H1 (cell line): ENCODE measurements at regions not wholly inside any gene's neighbourhood (a gene's known extent, or its start where the extent isn't known, plus 50 kb on each side); places are given as distances from the start of the nearest gene placed in this dataset.

Experiments used
- CTCF ChIA-PET: fragments of 300-600 bp; sonication (Branson Sonifier 250); formaldehyde crosslinking; loops from one replicate; lab custom pipeline; 2021; ENCODE audit not compliant: partially characterized antibody; lab: Charles Lee
- POLR2A ChIA-PET: fragments of 300-600 bp; sonication (Branson Sonifier 250); formaldehyde crosslinking; loops from one replicate; lab custom pipeline; 2021; ENCODE audit warnings: inconsistent platforms; ENCODE audit not compliant: partially characterized antibody; lab: Charles Lee
- DNase-seq, 2 experiments: peaks; one replicate each; pipeline versions ENCODE4 v3.0.0 to v3.0.0-alpha.2; 2010 to 2022; ENCODE audit warnings: low spot score in 2 of 2, low read depth in 1 of 2, mixed read lengths in 1 of 2
- FAIRE-seq: peaks from 2 replicates; lab custom pipeline; 2011; peaks lifted over from hg19 to GRCh38; lab: Jason Lieb, UNC
- H2AFZ ChIP-seq: 2 replicates; pipeline ENCODE4 v1.8.1; 2012; ENCODE audit warnings: low read length, inconsistent platforms
- H2AK5ac ChIP-seq: 2 replicates; pipeline ENCODE4 v1.6.1; 2013; ENCODE audit warnings: low read depth, low read length
- H2BK120ac ChIP-seq: replicated peaks from 2 replicates; pipeline ENCODE3; 2013; ENCODE audit warnings: low read depth, low read length, inconsistent platforms
- H2BK12ac ChIP-seq: 2 replicates; pipeline ENCODE4 v1.6.1; 2013; ENCODE audit warnings: low read depth, low read length
- H2BK15ac ChIP-seq: 2 replicates; pipeline ENCODE4 v1.6.1; 2013; ENCODE audit warnings: low read length
- H2BK20ac ChIP-seq: 2 replicates; pipeline ENCODE4 v1.6.1; 2013; ENCODE audit warnings: low read length
- H2BK5ac ChIP-seq: 2 replicates; pipeline ENCODE4 v1.6.1; 2013; ENCODE audit warnings: low read depth, low read length
- H3K14ac ChIP-seq: 2 replicates; pipeline ENCODE4 v1.6.1; 2013; ENCODE audit warnings: inconsistent platforms; ENCODE audit not compliant: insufficient read length
- H3K18ac ChIP-seq: 2 replicates; pipeline ENCODE4 v1.6.1; 2013; ENCODE audit warnings: low read length; ENCODE audit errors: extremely low read depth
- H3K23ac ChIP-seq: 2 replicates; pipeline ENCODE4 v1.6.1; 2013; ENCODE audit warnings: inconsistent platforms; ENCODE audit not compliant: insufficient read length
- H3K23me2 ChIP-seq: 2 replicates; pipeline ENCODE4 v1.6.1; 2013; ENCODE audit warnings: low read depth, low read length
- H3K27ac ChIP-seq: 2 replicates; pipeline ENCODE4 v1.6.1; 2011; ENCODE audit warnings: low read depth, low read length, inconsistent platforms
- H3K27me3 ChIP-seq, 4 experiments: replicated peaks in 1 of 4; 1 replicate in 1 of 4; 2 replicates in 3 of 4; pipeline versions ENCODE4 v1.6.1 to v1.8.1; 2011 to 2013; ENCODE audit warnings: low read length in 3 of 4, mild to moderate bottlenecking in 3 of 4, inconsistent platforms in 2 of 4, mixed read lengths in 2 of 4, moderate library complexity in 1 of 4; ENCODE audit not compliant: control insufficient read depth in 3 of 4, insufficient read depth in 3 of 4; ENCODE audit errors: extremely low read depth in 1 of 4
- H3K36me3 ChIP-seq, 4 experiments: 2 replicates each; pipeline versions ENCODE4 v1.6.1 to v1.8.1; 2011 to 2013; ENCODE audit warnings: mild to moderate bottlenecking in 4 of 4, low read length in 3 of 4, moderate library complexity in 2 of 4, control low read depth in 1 of 4, inconsistent platforms in 1 of 4; ENCODE audit not compliant: insufficient read depth in 4 of 4, control insufficient read depth in 2 of 4
- H3K4ac ChIP-seq: replicated peaks from 2 replicates; pipeline ENCODE3; 2013; ENCODE audit warnings: low read length, low read depth, mixed read lengths, inconsistent platforms; ENCODE audit not compliant: insufficient read length
- H3K4me1 ChIP-seq, 4 experiments: replicated peaks in 1 of 4; 1 replicate in 1 of 4; 2 replicates in 3 of 4; pipeline versions ENCODE4 v1.6.1 to v1.8.1; 2011 to 2013; ENCODE audit warnings: low read length in 3 of 4, inconsistent platforms in 2 of 4, mixed read lengths in 1 of 4; ENCODE audit not compliant: insufficient read depth in 4 of 4, control insufficient read depth in 3 of 4
- H3K4me2 ChIP-seq, 2 experiments: 2 replicates each; pipeline versions ENCODE4 v1.6.1 to v1.8.1; 2011 to 2013; ENCODE audit warnings: low read depth in 2 of 2, low read length in 2 of 2, control low read depth in 1 of 2, inconsistent platforms in 1 of 2, mild to moderate bottlenecking in 1 of 2; ENCODE audit not compliant: insufficient read depth in 1 of 2
- H3K4me3 ChIP-seq, 4 experiments: fragments of 200-600, 300-600 bp in 1 of 4; sonication (generic), shearing (Covaris generic), sonication (Bioruptor Twin) in 1 of 4; 2 replicates each; pipeline versions ENCODE4 v1.5.1 to v1.8.1; 2011 to 2016; ENCODE audit warnings: low read length in 4 of 4, low read depth in 3 of 4, control low read depth in 2 of 4, inconsistent platforms in 2 of 4, mild to moderate bottlenecking in 2 of 4, mixed read lengths in 1 of 4, moderate library complexity in 1 of 4; ENCODE audit not compliant: insufficient read depth in 2 of 4; ENCODE audit errors: extremely low read depth in 1 of 4
- H3K56ac ChIP-seq: replicated peaks from 2 replicates; pipeline ENCODE3; 2013; ENCODE audit warnings: low read depth, mild to moderate bottlenecking, mixed read lengths, low read length, inconsistent platforms; ENCODE audit not compliant: insufficient read length
- H3K79me1 ChIP-seq: 2 replicates; pipeline ENCODE4 v1.6.1; 2013; ENCODE audit warnings: low read depth, low read length, control low read depth
- H3K79me2 ChIP-seq, 2 experiments: 2 replicates each; pipeline versions ENCODE4 v1.6.1 to v1.8.1; 2012 to 2013; ENCODE audit warnings: low read length in 2 of 2, mild to moderate bottlenecking in 2 of 2, inconsistent platforms in 1 of 2; ENCODE audit not compliant: insufficient read depth in 2 of 2, control insufficient read depth in 1 of 2
- H3K9ac ChIP-seq, 4 experiments: replicated peaks in 1 of 4; 1 replicate in 1 of 4; 2 replicates in 3 of 4; pipeline versions ENCODE4 v1.6.1 to v1.8.1; 2011 to 2013; ENCODE audit warnings: low read depth in 3 of 4, low read length in 3 of 4, control low read depth in 2 of 4, mild to moderate bottlenecking in 2 of 4, moderate library complexity in 2 of 4, inconsistent platforms in 1 of 4; ENCODE audit errors: extremely low read depth in 1 of 4
- H3K9me3 ChIP-seq, 2 experiments: 2 replicates each; pipeline versions ENCODE4 v1.6.1 to v1.8.1; 2012 to 2013; ENCODE audit warnings: mild to moderate bottlenecking in 2 of 2, moderate library complexity in 2 of 2, control low read depth in 1 of 2, inconsistent platforms in 1 of 2, low read depth in 1 of 2, low read length in 1 of 2, mixed read lengths in 1 of 2; ENCODE audit not compliant: insufficient read depth in 2 of 2
- H4K20me1 ChIP-seq, 2 experiments: replicated peaks in 1 of 2; 2 replicates each; pipeline versions ENCODE3 to v1.8.1; 2011 to 2013; ENCODE audit warnings: inconsistent platforms in 2 of 2, low read length in 2 of 2, mild to moderate bottlenecking in 1 of 2; ENCODE audit not compliant: insufficient read depth in 2 of 2, control insufficient read depth in 1 of 2
- H4K5ac ChIP-seq: 2 replicates; pipeline ENCODE4 v1.6.1; 2013; ENCODE audit warnings: low read length, low read depth, mixed read lengths, inconsistent platforms; ENCODE audit not compliant: insufficient read length
- H4K8ac ChIP-seq: 2 replicates; pipeline ENCODE4 v1.8.0; 2013; ENCODE audit warnings: mild to moderate bottlenecking, moderate library complexity, low read length, inconsistent platforms; ENCODE audit not compliant: insufficient read depth; ENCODE audit errors: extremely low read depth
- H4K91ac ChIP-seq: replicated peaks from 2 replicates; pipeline ENCODE3; 2013; ENCODE audit warnings: low read length, mixed read lengths, inconsistent platforms; ENCODE audit not compliant: insufficient read length
- BACH1 ChIP-seq: IDR thresholded peaks from 2 replicates; pipeline ENCODE4 v1.6.1; 2012; ENCODE audit warnings: low read length, improper control_type of control experiment
- CBX5 ChIP-seq: fragments of 300-800, 300-1000 bp; sonication (generic); IDR thresholded peaks from 2 replicates; pipeline ENCODE4 v1.7.1; 2016; ENCODE audit warnings: antibody characterized with exemption, low read length, low read depth
- CBX8 ChIP-seq: fragments of 300-800, 300-1000 bp; sonication (generic); IDR thresholded peaks from 2 replicates; pipeline ENCODE4 v1.7.1; 2016; ENCODE audit warnings: low read depth, low read length, borderline replicate concordance
- FOSL1 ChIP-seq: IDR thresholded peaks from 2 replicates; pipeline ENCODE4 v1.6.1; 2011; ENCODE audit warnings: mild to moderate bottlenecking, low read depth, low read length, moderate library complexity; ENCODE audit not compliant: insufficient read depth
- GABPA ChIP-seq: IDR thresholded peaks from 2 replicates; pipeline ENCODE4 v1.6.1; 2011; ENCODE audit warnings: mild to moderate bottlenecking, low read length, moderate library complexity, borderline replicate concordance; ENCODE audit not compliant: insufficient read depth
- KDM1A ChIP-seq: fragments of 200-600, 300-600 bp; sonication (generic); IDR thresholded peaks from 2 replicates; pipeline ENCODE4 v1.7.1; 2016; ENCODE audit warnings: mild to moderate bottlenecking, low read length, borderline replicate concordance
- MAFK ChIP-seq: IDR thresholded peaks from 2 replicates; pipeline ENCODE4 v1.6.1; 2012; ENCODE audit warnings: low read depth, mild to moderate bottlenecking, improper control_type of control experiment, low read length
- NRF1 ChIP-seq: IDR thresholded peaks from 2 replicates; pipeline ENCODE4 v1.6.1; 2011; ENCODE audit warnings: mild to moderate bottlenecking, low read depth, low read length, improper control_type of control experiment
- POLR2AphosphoS5 ChIP-seq: IDR thresholded peaks from 2 replicates; pipeline ENCODE4 v1.6.1; 2011; ENCODE audit warnings: low read depth, low read length
- SUZ12 ChIP-seq: fragments of 200-600 bp; sonication (generic); IDR thresholded peaks from 2 replicates; pipeline ENCODE4 v1.6.1; 2012; ENCODE audit warnings: mild to moderate bottlenecking, inconsistent platforms, low read length, moderate library complexity, mixed read lengths
- TAF1 ChIP-seq: IDR thresholded peaks from 2 replicates; pipeline ENCODE4 v1.6.1; 2011; ENCODE audit warnings: mild to moderate bottlenecking, low read depth, low read length
- WGBS, 2 experiments: shearing (Covaris generic) in 1 of 2; methylation state at CpG; one replicate each; pipeline versions ENCODE4 v1.1.6 to v1.1.7; 2013 to 2015; ENCODE audit warnings: low lambda C conversion rate in 2 of 2, mixed read lengths in 2 of 2, inconsistent platforms in 1 of 2, low coverage in 1 of 2, missing lambda C conversion rate in 1 of 2; ENCODE audit not compliant: insufficient replicate concordance in 2 of 2, insufficient coverage in 1 of 2, insufficient read length in 1 of 2; ENCODE audit errors: extremely low coverage in 1 of 2, missing lambda C conversion rate in 1 of 2; 5-methylcytosine and 5-hydroxymethylcytosine counted together
- TF ChIP-seq, protein P1 (sequence below): IDR thresholded peaks from 2 replicates; pipeline ENCODE4 v1.6.1; 2012; ENCODE audit warnings: low read length, inconsistent platforms

DNA sequence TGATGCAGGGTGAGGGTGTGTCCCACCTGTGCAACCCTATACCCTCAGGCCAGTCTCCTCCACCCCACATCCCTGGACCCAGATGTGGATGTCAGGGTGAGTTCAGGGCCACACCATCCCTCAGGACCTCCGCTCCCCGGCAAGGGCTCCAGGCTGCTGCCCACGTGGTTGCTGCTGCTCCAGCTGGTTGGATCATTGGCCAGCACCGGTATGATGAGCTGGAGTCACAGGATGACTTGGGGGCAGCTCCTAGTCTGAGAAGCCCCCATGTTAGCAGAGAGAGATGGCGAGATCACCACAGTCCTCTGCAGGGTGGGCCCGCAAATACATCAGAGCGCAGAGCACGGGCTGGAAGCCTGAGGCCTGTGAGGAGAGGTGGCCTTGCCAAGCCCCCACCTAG, 103.3 kb upstream of the GDF10 start:
- DNase-seq, result no peak
- no peaks in the 10 kb centered on the region for H3K27me3 ChIP-seq

More for the DNA sequence above, 103.3 kb upstream of the GDF10 start:
- Histone ChIP-seq H3K4me2 (no peak overlapping the region), H3K23me2 (no peaks in the 10 kb centered on the region), H3K79me2 (no peaks in the 10 kb centered on the region), H3K4me3 (no peak overlapping the region), H3K14ac (no peak overlapping the region), H3K9me3 (no peaks in the 10 kb centered on the region), H3K18ac (no peak overlapping the region), H4K5ac (no peak overlapping the region), H4K20me1 (no peaks in the 10 kb centered on the region), H2BK15ac (no peak overlapping the region), H3K9ac (no peak overlapping the region), H3K36me3 (no peaks in the 10 kb centered on the region), H3K27ac (no peak overlapping the region), H2BK12ac (no peak overlapping the region), H2AFZ (no peak overlapping the region), H3K56ac (no peak overlapping the region), H2AK5ac (no peak overlapping the region), H3K23ac (no peak overlapping the region), H2BK5ac (no peak overlapping the region), H2BK120ac (no peak overlapping the region), H2BK20ac (no peak overlapping the region), H3K4me1 (peaks cover 0 to 3% (median 1%) of the 10 kb centered on the region in 4 experiments; a peak in 1 of 7 replicates), H4K91ac (no peak overlapping the region), H3K79me1 (no peaks in the 10 kb centered on the region), H3K4ac (no peak overlapping the region), H4K8ac (no peak overlapping the region)
- ChIA-PET CTCF (interaction anchor here (0.6 to 1.4 kb wide), 2 partner anchors 26 to 122 kb away, joined by 3 read pairs; no protein-coding TSS in a partner anchor), POLR2A (no interaction called here)
- FAIRE-seq, result no peak
- no peak for TF ChIP-seq SUZ12
- TF ChIP-seq, protein P1, sequence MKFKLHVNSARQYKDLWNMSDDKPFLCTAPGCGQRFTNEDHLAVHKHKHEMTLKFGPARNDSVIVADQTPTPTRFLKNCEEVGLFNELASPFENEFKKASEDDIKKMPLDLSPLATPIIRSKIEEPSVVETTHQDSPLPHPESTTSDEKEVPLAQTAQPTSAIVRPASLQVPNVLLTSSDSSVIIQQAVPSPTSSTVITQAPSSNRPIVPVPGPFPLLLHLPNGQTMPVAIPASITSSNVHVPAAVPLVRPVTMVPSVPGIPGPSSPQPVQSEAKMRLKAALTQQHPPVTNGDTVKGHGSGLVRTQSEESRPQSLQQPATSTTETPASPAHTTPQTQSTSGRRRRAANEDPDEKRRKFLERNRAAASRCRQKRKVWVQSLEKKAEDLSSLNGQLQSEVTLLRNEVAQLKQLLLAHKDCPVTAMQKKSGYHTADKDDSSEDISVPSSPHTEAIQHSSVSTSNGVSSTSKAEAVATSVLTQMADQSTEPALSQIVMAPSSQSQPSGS, result no peak
- no peak for TF ChIP-seq KDM1A
- no peak for TF ChIP-seq GABPA
- TF ChIP-seq FOSL1, result no peak
- no peak for TF ChIP-seq POLR2AphosphoS5
- no peak for TF ChIP-seq NRF1
- no peak for TF ChIP-seq MAFK
- no peak for TF ChIP-seq CBX5
- no peak for TF ChIP-seq CBX8
- TF ChIP-seq BACH1, result no peak
- no peak for TF ChIP-seq TAF1
- WGBS, 2 experiments, result 92% methylated on average over 4 of the region's 8 CpGs; no CpG with 5 or more reads in 1 of the 2 experiments
